B cell (primary cell): ENCODE measurements at regions not wholly inside any gene's neighbourhood (a gene's known extent, or its start where the extent isn't known, plus 50 kb on each side); places are given as distances from the start of the nearest gene placed in this dataset.

ENCODE experiments used
- ATAC-seq: fragments of 200-7000 bp; cut with Tn5 transposase; one replicate; pipeline ENCODE4 v1.10.0; 2021; ENCODE audit warnings: low read depth, mild to moderate bottlenecking, moderate number of reproducible peaks, moderate library complexity
- CTCF ChIA-PET: fragments of 350-600 bp; sonication (Branson Sonifier 250); formaldehyde crosslinking; loops from one replicate; lab custom pipeline; 2021; ENCODE audit warnings: antibody characterized with exemption, inconsistent platforms; lab: Charles Lee
- POLR2A ChIA-PET: fragments of 350-600 bp; sonication (Branson Sonifier 250); formaldehyde crosslinking; loops from one replicate; lab custom pipeline; 2021; ENCODE audit warnings: antibody characterized with exemption; lab: Charles Lee
- DNase-seq: peaks from one replicate; pipeline ENCODE4 v3.0.0; 2013
- H2AFZ ChIP-seq: 2 replicates; pipeline ENCODE4 v1.6.1; 2012; ENCODE audit warnings: mild to moderate bottlenecking, low read depth, low read length; ENCODE audit not compliant: insufficient read depth, poor library complexity, severe bottlenecking
- H3K27ac ChIP-seq, 2 donors: 1 replicate in 1 of 2; 2 replicates in 1 of 2; pipeline ENCODE4 v1.5.1; 2012 to 2013; ENCODE audit warnings: low read length in 2 of 2, mild to moderate bottlenecking in 2 of 2, moderate library complexity in 1 of 2
- H3K27me3 ChIP-seq, 4 experiments: fragments of 200-600 bp in 1 of 4; sonication (generic) in 1 of 4; replicated peaks in 1 of 4; 1 replicate in 2 of 4; 2 replicates in 2 of 4; pipeline versions ENCODE4 v1.6.1 to v1.7.0; 2013 to 2016; ENCODE audit warnings: low read length in 3 of 4, mild to moderate bottlenecking in 2 of 4, mixed read lengths in 1 of 4, moderate library complexity in 1 of 4; ENCODE audit not compliant: insufficient read depth in 4 of 4, control insufficient read depth in 3 of 4; ENCODE audit errors: control extremely low read depth in 1 of 4
- H3K36me3 ChIP-seq, 2 experiments: replicated peaks in 1 of 2; 1 replicate in 1 of 2; 2 replicates in 1 of 2; pipeline versions ENCODE4 v1.6.1 to v1.7.1; 2013; ENCODE audit warnings: low read length in 1 of 2; ENCODE audit not compliant: insufficient read depth in 2 of 2, control insufficient read depth in 1 of 2; ENCODE audit errors: control extremely low read depth in 1 of 2, extremely low read depth in 1 of 2
- H3K4me1 ChIP-seq, 2 donors: fragments of 200-600 bp in 1 of 2; sonication (generic) in 1 of 2; 1 replicate in 1 of 2; 2 replicates in 1 of 2; pipeline versions ENCODE4 v1.5.1 to v1.6.1; 2013 to 2017; ENCODE audit warnings: low read length in 2 of 2; ENCODE audit not compliant: control insufficient read depth in 2 of 2, insufficient read depth in 2 of 2
- H3K4me2 ChIP-seq: replicated peaks from 2 replicates; pipeline ENCODE3; 2012; ENCODE audit warnings: mild to moderate bottlenecking, low read depth, low read length; ENCODE audit not compliant: poor library complexity, severe bottlenecking
- H3K4me3 ChIP-seq, 5 experiments: fragments of 200-600 bp in 1 of 5; sonication (generic) in 1 of 5; 1 replicate in 3 of 5; 2 replicates in 2 of 5; pipeline versions ENCODE4 v1.5.1 to v1.7.0; 2011 to 2016; ENCODE audit warnings: low read length in 4 of 5, mild to moderate bottlenecking in 4 of 5, low read depth in 2 of 5, control low read depth in 1 of 5, moderate library complexity in 1 of 5; ENCODE audit not compliant: insufficient read depth in 1 of 5; ENCODE audit errors: control extremely low read depth in 1 of 5, extremely low read depth in 1 of 5
- H3K79me2 ChIP-seq: fragments of 200-600 bp; sonication (generic); one replicate; pipeline ENCODE4 v1.6.0; 2016; ENCODE audit warnings: low read length; ENCODE audit not compliant: control insufficient read depth, insufficient read depth
- H3K9ac ChIP-seq: fragments of 200-600 bp; sonication (generic); 2 replicates; pipeline ENCODE4 v1.6.1; 2017; ENCODE audit warnings: mild to moderate bottlenecking, low read length, moderate library complexity
- H3K9me3 ChIP-seq, 3 donors: one replicate each; pipeline versions ENCODE4 v1.6.1 to v1.7.1; 2013; ENCODE audit warnings: low read length in 2 of 3; ENCODE audit not compliant: control insufficient read depth in 2 of 3, insufficient read depth in 1 of 3; ENCODE audit errors: control extremely low read depth in 1 of 3
- H4K20me1 ChIP-seq: 2 replicates; pipeline ENCODE4 v1.6.0; 2012; ENCODE audit warnings: mild to moderate bottlenecking, low read length; ENCODE audit not compliant: insufficient read depth, control insufficient read depth, poor library complexity, severe bottlenecking
- H3K27ac Mint-ChIP-seq: one replicate; pipeline ENCODE4 v1.8.0; 2021; ENCODE audit warnings: mixed read lengths
- H3K27me3 Mint-ChIP-seq: one replicate; pipeline ENCODE4 v1.8.0; 2021; ENCODE audit warnings: mixed read lengths
- H3K4me1 Mint-ChIP-seq: one replicate; pipeline ENCODE4 v1.8.0; 2021; ENCODE audit warnings: mixed read lengths
- H3K4me3 Mint-ChIP-seq: one replicate; pipeline ENCODE4 v1.8.0; 2021; ENCODE audit warnings: mixed read lengths
- H3K9me3 Mint-ChIP-seq: one replicate; pipeline ENCODE4 v1.8.0; 2022; ENCODE audit warnings: mixed read lengths; ENCODE audit not compliant: insufficient read depth
- EZH2 ChIP-seq: IDR thresholded peaks from 2 replicates; pipeline ENCODE4 v1.6.1; 2012; ENCODE audit warnings: borderline replicate concordance, low read depth, mild to moderate bottlenecking, moderate library complexity, low read length; ENCODE audit not compliant: insufficient read depth, poor library complexity, severe bottlenecking
- WGBS: methylation state at CpG from one replicate; pipeline ENCODE4 v1.1.5; 2013; ENCODE audit warnings: missing lambda C conversion rate; ENCODE audit not compliant: insufficient coverage; 5-methylcytosine and 5-hydroxymethylcytosine counted together
- intact Hi-C: fragments of 100-400 bp; cut with micrococcal nuclease; formaldehyde crosslinking; loops from one replicate; pipeline ENCODE4 v1.10.0; 2022
- TF ChIP-seq, protein P1 (sequence below): fragments of 200-600 bp; IDR thresholded peaks from one replicate; pipeline ENCODE4 v1.8.0; 2022; ENCODE audit warnings: antibody characterized with exemption, mild to moderate bottlenecking

DNA sequence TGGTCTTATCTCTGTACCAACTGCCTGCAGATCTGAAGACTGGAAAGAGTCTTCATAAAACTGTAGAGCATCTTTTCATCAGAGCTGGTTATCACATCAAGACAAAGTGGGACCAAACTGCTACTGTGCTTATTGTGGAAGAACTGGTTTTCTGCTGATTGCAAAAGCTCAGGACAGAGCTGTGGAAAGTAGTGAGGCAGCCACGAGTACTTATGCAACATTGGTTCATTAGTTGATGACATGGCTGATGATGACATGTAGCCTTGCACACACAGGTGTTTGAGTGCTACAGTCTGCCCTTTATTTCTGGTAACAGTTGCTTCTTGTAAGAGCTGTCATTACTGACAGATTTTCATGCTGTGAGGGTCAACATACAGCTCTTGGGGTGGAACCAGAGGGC, 185.4 kb upstream of the GUCY1A2 start:
- Mint-ChIP-seq H3K4me3 (no peak overlapping the region), H3K4me1 (no peaks in the 10 kb centered on the region), H3K9me3 (peaks cover 10% of the 10 kb centered on the region), H3K27ac (no peak overlapping the region), H3K27me3 (no peaks in the 10 kb centered on the region)
- H4K20me1 ChIP-seq: no peaks in the 10 kb centered on the region
- no peak overlapping the region for H3K27ac ChIP-seq
- intact Hi-C loops: no loop called here
- POLR2A ChIA-PET: no interaction called here
- no peak overlapping the region for H3K4me2 ChIP-seq
- peaks cover 0 to 8% (median 0%) of the 10 kb centered on the region in 3 donors for H3K9me3 ChIP-seq
- no peak overlapping the region for H3K9ac ChIP-seq
- no peak for DNase-seq
- 53% methylated on average over 1 of the region's 1 CpG for WGBS
- no peak overlapping the region for H3K4me3 ChIP-seq
- no peak for ATAC-seq
- H3K4me1 ChIP-seq: no peaks in the 10 kb centered on the region
- H2AFZ ChIP-seq: no peak overlapping the region
- CTCF ChIA-PET: no interaction called here
- TF ChIP-seq, protein P1, sequence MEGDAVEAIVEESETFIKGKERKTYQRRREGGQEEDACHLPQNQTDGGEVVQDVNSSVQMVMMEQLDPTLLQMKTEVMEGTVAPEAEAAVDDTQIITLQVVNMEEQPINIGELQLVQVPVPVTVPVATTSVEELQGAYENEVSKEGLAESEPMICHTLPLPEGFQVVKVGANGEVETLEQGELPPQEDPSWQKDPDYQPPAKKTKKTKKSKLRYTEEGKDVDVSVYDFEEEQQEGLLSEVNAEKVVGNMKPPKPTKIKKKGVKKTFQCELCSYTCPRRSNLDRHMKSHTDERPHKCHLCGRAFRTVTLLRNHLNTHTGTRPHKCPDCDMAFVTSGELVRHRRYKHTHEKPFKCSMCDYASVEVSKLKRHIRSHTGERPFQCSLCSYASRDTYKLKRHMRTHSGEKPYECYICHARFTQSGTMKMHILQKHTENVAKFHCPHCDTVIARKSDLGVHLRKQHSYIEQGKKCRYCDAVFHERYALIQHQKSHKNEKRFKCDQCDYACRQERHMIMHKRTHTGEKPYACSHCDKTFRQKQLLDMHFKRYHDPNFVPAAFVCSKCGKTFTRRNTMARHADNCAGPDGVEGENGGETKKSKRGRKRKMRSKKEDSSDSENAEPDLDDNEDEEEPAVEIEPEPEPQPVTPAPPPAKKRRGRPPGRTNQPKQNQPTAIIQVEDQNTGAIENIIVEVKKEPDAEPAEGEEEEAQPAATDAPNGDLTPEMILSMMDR: no peak
- TF ChIP-seq EZH2: no peak
- no peaks in the 10 kb centered on the region for H3K79me2 ChIP-seq
- H3K27me3 ChIP-seq: no peaks in the 10 kb centered on the region
- no peaks in the 10 kb centered on the region for H3K36me3 ChIP-seq

DNA sequence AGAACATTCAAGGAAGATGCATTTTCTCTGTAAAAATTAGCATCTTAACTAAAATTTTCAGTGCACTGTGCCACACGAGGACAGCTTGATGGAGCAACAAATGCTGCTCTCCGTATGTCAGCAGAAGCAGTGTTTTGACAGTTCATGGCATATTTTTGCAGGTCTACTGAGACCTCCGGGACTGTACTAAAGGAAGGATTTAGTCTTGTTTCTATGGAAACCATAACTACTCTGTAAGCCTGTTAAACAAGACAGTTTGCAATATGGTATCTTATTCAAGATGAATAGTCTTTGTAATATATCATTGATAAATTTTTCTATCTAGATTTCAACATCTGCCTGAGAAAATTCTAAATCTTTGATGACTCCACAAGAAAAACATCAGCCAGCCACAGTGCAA, 184.0 kb upstream of the GUCY1A2 start:
- Histone ChIP-seq H3K4me3 (no peak overlapping the region), H4K20me1 (no peaks in the 10 kb centered on the region), H3K27me3 (no peaks in the 10 kb centered on the region), H3K36me3 (no peaks in the 10 kb centered on the region), H3K27ac (no peak overlapping the region), H3K4me1 (no peaks in the 10 kb centered on the region), H3K9me3 (peaks cover 0 to 8% (median 0%) of the 10 kb centered on the region in 3 donors), H3K79me2 (no peaks in the 10 kb centered on the region), H2AFZ (no peak overlapping the region), H3K4me2 (no peak overlapping the region), H3K9ac (no peak overlapping the region)
- ChIA-PET POLR2A (no interaction called here), CTCF (no interaction called here)
- intact Hi-C loops: no loop called here
- Mint-ChIP-seq H3K4me3 (no peak overlapping the region), H3K27ac (no peak overlapping the region), H3K9me3 (peaks cover 10% of the 10 kb centered on the region), H3K4me1 (no peaks in the 10 kb centered on the region), H3K27me3 (no peaks in the 10 kb centered on the region)
- WGBS: 80% methylated on average over 2 of the region's 3 CpGs
- DNase-seq (no peak), ATAC-seq (no peak)
- TF ChIP-seq EZH2: no peak
- TF ChIP-seq, protein P1: no peak
